Lower lobe of right lung (tissue), 2 donors: ENCODE measurements at regions not wholly inside any gene's neighbourhood (a gene's known extent, or its start where the extent isn't known, plus 50 kb on each side); places are given as distances from the start of the nearest gene placed in this dataset.

Experiments
- ATAC-seq, 2 donors: fragments of 200-7000 bp; cut with Tn5 transposase; one replicate each; pipeline ENCODE4 v1.9.1; 2020 to 2022; ENCODE audit warnings: mild to moderate bottlenecking in 2 of 2, moderate library complexity in 2 of 2
- DNase-seq: peaks from one replicate; pipeline ENCODE4 v3.0.0-alpha.2; 2020
- H3K27ac ChIP-seq: fragments of 200-600 bp; one replicate; pipeline ENCODE4 v1.8.0; 2022
- H3K27me3 ChIP-seq: fragments of 200-600 bp; one replicate; pipeline ENCODE4 v1.8.0; 2022; ENCODE audit warnings: low read depth
- H3K36me3 ChIP-seq: fragments of 200-600 bp; one replicate; pipeline ENCODE4 v1.8.0; 2022; ENCODE audit warnings: mild to moderate bottlenecking
- H3K4me1 ChIP-seq: fragments of 200-600 bp; one replicate; pipeline ENCODE4 v1.8.0; 2022
- H3K4me3 ChIP-seq: fragments of 200-600 bp; one replicate; pipeline ENCODE4 v1.8.0; 2022; ENCODE audit warnings: mild to moderate bottlenecking
- H3K9me3 ChIP-seq: fragments of 200-600 bp; one replicate; pipeline ENCODE4 v1.8.0; 2022
- intact Hi-C: fragments of 100-400 bp; cut with DNase I; formaldehyde crosslinking; loops from one replicate; pipeline ENCODE4 v1.11.0; 2022
- TF ChIP-seq, protein P1 (sequence below): fragments of 200-600 bp; IDR thresholded peaks from one replicate; pipeline ENCODE4 v1.8.0; 2022; ENCODE audit warnings: antibody characterized with exemption, mild to moderate bottlenecking
- donor health status: DM: no; HTN: yes; CAD: no; lungs with severe emphysema.

DNA sequence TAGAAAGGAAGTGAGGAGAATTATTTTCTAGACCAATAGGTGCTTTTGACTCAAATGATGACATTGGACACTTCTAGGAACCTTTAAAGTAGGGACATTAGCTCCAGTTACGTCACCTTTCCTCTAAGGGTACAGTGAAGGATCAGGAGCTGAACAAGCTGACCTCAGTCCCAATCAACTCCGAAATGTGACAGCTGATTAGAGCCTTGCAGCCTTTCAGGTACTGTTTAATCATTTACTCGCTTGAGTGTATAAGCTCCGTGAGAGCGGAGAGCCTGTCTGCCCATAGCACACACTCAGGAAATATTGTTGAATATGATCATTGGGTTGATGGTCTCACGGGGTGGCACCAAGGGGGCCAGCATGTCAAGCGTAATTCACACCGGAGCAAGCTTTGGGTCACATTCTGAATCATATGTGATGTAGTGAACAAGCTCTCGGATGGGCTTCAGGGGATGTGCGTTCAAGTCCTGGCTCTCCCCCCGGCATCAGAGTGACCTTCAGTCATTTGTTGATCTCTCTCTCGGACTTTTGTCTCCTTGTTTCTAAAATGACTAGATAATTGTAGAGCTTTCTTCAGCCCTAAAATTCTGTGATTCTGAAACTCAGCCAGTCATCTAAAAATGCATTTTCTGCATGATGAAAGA lies 141.9 kb downstream of the ZIC5 start:
- DNase-seq = no peak
- intact Hi-C loops = no loop called here
- Histone ChIP-seq H3K27ac (no peak overlapping the region), H3K4me3 (no peak overlapping the region), H3K36me3 (no peaks in the 10 kb centered on the region), H3K4me1 (no peaks in the 10 kb centered on the region), H3K27me3 (no peaks in the 10 kb centered on the region), H3K9me3 (no peaks in the 10 kb centered on the region)
- no peak for ATAC-seq
- TF ChIP-seq, protein P1, sequence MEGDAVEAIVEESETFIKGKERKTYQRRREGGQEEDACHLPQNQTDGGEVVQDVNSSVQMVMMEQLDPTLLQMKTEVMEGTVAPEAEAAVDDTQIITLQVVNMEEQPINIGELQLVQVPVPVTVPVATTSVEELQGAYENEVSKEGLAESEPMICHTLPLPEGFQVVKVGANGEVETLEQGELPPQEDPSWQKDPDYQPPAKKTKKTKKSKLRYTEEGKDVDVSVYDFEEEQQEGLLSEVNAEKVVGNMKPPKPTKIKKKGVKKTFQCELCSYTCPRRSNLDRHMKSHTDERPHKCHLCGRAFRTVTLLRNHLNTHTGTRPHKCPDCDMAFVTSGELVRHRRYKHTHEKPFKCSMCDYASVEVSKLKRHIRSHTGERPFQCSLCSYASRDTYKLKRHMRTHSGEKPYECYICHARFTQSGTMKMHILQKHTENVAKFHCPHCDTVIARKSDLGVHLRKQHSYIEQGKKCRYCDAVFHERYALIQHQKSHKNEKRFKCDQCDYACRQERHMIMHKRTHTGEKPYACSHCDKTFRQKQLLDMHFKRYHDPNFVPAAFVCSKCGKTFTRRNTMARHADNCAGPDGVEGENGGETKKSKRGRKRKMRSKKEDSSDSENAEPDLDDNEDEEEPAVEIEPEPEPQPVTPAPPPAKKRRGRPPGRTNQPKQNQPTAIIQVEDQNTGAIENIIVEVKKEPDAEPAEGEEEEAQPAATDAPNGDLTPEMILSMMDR = no peak

DNA sequence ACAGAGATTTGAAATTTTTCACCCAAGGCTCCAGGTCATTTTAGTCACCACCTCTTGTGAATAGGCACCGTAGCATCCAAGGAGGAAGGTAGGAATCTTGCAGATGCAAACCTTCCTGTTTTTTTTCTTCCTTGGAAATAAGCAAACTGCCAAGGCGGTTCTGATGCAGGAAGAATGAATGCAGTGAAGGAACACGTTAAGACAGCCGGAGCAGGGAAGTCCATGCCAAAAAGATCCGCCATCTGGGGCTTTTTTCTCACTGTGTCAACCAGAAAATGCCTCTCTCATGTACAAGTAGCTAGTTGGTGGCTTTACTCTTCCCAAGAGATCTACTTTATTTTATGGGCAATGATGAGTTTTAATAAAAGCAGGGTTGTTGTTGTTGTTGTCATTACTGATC lies 142.4 kb downstream of the ZIC5 start:
- ATAC-seq = no peak
- intact Hi-C loops = no loop called here

DNA sequence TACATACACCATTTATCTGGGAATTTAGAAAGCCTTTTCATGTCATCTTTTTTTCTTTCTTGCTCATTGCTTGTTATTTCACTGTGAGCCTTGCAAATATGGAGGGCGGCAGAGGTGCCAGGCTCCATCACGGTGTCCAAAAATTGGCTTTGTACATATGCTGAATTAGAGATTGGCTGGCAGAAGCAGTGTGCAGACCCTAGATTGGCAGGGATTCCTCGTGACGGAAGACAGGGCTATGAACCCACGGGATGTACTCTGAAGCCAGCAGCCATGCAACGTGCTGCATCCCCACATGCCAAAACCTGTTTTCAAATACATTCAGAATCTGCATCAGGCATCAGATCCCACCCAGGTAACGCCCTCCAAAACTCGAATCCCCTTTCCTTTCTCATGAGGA lies 142.8 kb downstream of the ZIC5 start:
- no peak overlapping the region for H3K27ac ChIP-seq
- H3K4me1 ChIP-seq = no peaks in the 10 kb centered on the region
- H3K27me3 ChIP-seq = no peaks in the 10 kb centered on the region
- H3K36me3 ChIP-seq = no peaks in the 10 kb centered on the region
- TF ChIP-seq, protein P1 = no peak
- intact Hi-C loops = no loop called here
- no peak for ATAC-seq
- no peaks in the 10 kb centered on the region for H3K9me3 ChIP-seq
- no peak overlapping the region for H3K4me3 ChIP-seq
- no peak for DNase-seq

More for the DNA sequence above, 142.4 kb downstream of the ZIC5 start:
- H3K27ac ChIP-seq = no peak overlapping the region
- DNase-seq = no peak
- H3K9me3 ChIP-seq = no peaks in the 10 kb centered on the region
- H3K4me1 ChIP-seq = no peaks in the 10 kb centered on the region
- H3K36me3 ChIP-seq = no peaks in the 10 kb centered on the region
- H3K4me3 ChIP-seq = no peak overlapping the region
- TF ChIP-seq, protein P1 = no peak
- no peaks in the 10 kb centered on the region for H3K27me3 ChIP-seq

DNA sequence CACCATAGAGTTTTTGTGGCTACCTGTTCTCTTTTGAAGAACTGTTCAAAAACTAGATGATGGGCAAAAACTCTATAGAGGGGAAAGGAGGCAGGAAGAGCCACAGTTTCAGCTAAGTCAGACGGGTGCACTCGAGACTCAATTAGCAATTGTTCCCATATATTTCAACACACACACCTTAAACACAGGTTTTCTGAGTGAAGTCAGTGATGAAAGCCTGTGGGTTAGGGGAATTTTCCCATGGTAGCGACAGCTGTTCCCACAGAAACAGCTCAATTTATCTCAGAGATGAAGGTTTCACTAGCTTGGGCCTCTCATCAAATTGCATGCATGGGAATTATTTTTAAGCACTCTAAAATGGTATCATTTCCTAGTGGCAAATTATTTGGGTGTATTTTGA lies 143.4 kb downstream of the ZIC5 start:
- TF ChIP-seq, protein P1 = no peak
- Histone ChIP-seq H3K36me3 (no peaks in the 10 kb centered on the region), H3K27me3 (no peaks in the 10 kb centered on the region), H3K27ac (no peak overlapping the region), H3K9me3 (no peaks in the 10 kb centered on the region), H3K4me3 (no peak overlapping the region), H3K4me1 (no peaks in the 10 kb centered on the region)
- DNase-seq (no peak), ATAC-seq (no peak)
- intact Hi-C loops = no loop called here

DNA sequence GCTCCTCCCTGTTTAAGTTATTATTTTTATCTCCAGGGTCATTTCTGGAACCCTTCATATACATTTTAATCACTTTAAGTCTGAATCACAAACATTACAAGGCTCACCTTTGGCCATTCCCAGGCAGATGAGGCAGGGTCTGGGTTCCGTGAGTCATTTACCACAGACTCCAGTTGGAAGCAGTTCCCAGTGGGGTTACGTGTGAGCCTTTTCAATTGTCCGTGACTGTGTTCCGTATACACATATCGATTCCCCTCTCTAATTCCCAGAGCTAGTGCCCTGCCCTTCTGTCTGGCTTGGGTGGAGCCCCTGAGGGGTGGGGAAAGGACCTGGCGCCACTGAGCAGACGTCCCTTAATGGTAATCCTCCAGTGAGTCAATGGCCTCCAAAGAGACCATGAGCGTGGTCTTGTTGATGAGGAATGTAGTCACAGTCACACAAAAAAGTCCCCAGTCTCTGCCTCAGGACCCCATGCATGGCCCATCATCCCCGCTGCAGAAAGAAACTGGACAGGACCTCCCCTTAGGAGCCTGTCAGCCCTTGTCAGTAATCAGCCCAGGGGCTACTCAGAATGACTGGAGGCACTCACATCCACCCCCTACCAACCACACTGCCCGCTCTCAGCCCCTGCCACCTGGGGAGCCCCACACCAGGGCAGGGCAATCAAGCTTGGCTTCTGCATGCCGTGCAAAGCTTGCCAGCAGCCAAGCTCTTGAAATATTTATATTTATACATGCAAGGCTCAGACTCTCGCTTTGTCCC lies 144.4 kb downstream of the ZIC5 start:
- Histone ChIP-seq H3K27me3 (no peaks in the 10 kb centered on the region), H3K36me3 (no peaks in the 10 kb centered on the region), H3K27ac (no peak overlapping the region), H3K9me3 (no peaks in the 10 kb centered on the region), H3K4me3 (no peak overlapping the region), H3K4me1 (no peaks in the 10 kb centered on the region)
- DNase-seq = no peak
- intact Hi-C loops = no loop called here
- ATAC-seq = no peak
- TF ChIP-seq, protein P1 = no peak
